ENCODE measurements at regions not wholly inside any gene's neighbourhood (a gene's known extent, or its start where the extent isn't known, plus 50 kb on each side); places are given as distances from the start of the nearest gene placed in this dataset.

- no peaks in the 10 kb centered on the region for H3K4me1 ChIP-seq (ENCODE audit: control insufficient read depth, extremely low read depth, insufficient read depth, low read length)
- dilution Hi-C loops (cut with MboI; ENCODE audit: extremely low pct_ligation_motif_present, low sequenced_read_pairs) = no loop called here
- no peak overlapping the region for H3K4me3 ChIP-seq (replicated peaks in 1 of 3; ENCODE audit: insufficient read depth in 1 of 3, low read depth in 1 of 3, low read length in 3 of 3)
- no peak overlapping the region for H3K4me2 ChIP-seq (ENCODE audit: insufficient read depth, low read length)
- no peaks in the 10 kb centered on the region for H3K27me3 ChIP-seq (ENCODE audit: control insufficient read depth in 2 of 2, insufficient read depth in 2 of 2, low read length in 2 of 2)
- H3K9ac ChIP-seq (replicated peaks; ENCODE audit: extremely low read depth, insufficient read depth, low read length) = no peak overlapping the region
- no peaks in the 10 kb centered on the region for H3K9me1 ChIP-seq (replicated peaks; ENCODE audit: control insufficient read depth, extremely low read depth, insufficient read depth, low read length)
- H3K9me3 ChIP-seq (replicated peaks; ENCODE audit: control insufficient read depth, insufficient read depth, low read length) = no peaks in the 10 kb centered on the region
- no peaks in the 10 kb centered on the region for H4K20me1 ChIP-seq (replicated peaks; ENCODE audit: control insufficient read depth, extremely low read depth, insufficient read depth, low read length)
- no peaks in the 10 kb centered on the region for H3K36me3 ChIP-seq (ENCODE audit: control insufficient read depth in 2 of 2, extremely low read depth in 1 of 2, insufficient read depth in 2 of 2, low read length in 2 of 2)
- BruUV-seq (replicated peaks) = no TSS peak
- intact Hi-C loops (cut with micrococcal nuclease) = no loop called here
- DNase-seq (ENCODE audit: low read depth, low spot score) (no peak), FAIRE-seq (no peak)
- H3K79me2 ChIP-seq (ENCODE audit: control insufficient read depth, insufficient read depth, low read length) = no peaks in the 10 kb centered on the region
- no peak overlapping the region for H2AFZ ChIP-seq (ENCODE audit: low read depth, low read length)
- POLR2A ChIA-PET = no interaction called here
- no peak overlapping the region for H3K27ac ChIP-seq (ENCODE audit: insufficient read depth, low read depth, low read length)
- CTCF ChIA-PET = interaction anchor here (0.7 to 1.4 kb wide), 2 partner anchors 19 to 93 kb away, joined by 3 to 4 read pairs; no protein-coding TSS in a partner anchor
- TF ChIP-seq EZH2 (IDR thresholded peaks at IDR 0.05; ENCODE audit: borderline replicate concordance, low read depth, low read length, severe bottlenecking) (no peak), FOS (IDR thresholded peaks at IDR 0.05; ENCODE audit: borderline replicate concordance, insufficient read depth, low read length) (no peak), JUN (IDR thresholded peaks at IDR 0.05; ENCODE audit: borderline replicate concordance, insufficient read depth, insufficient read length, low read depth) (no peak), POLR2A (IDR thresholded peaks at IDR 0.05; ENCODE audit: low read depth, low read length) (no peak), MAX (IDR thresholded peaks at IDR 0.05; ENCODE audit: insufficient read depth, insufficient read length) (no peak), MYC (IDR thresholded peaks at IDR 0.05; ENCODE audit: low read depth, low read length) (no peak), CTCF (IDR thresholded peaks at IDR 0.05; ENCODE audit: extremely low read depth in 1 of 2, insufficient read depth in 1 of 2, low read depth in 1 of 2, low read length in 2 of 2) (no peak), POLR2AphosphoS5 (IDR thresholded peaks at IDR 0.05; ENCODE audit: insufficient read depth, low read depth, low read length) (no peak), GATA2 (IDR thresholded peaks at IDR 0.05; ENCODE audit: insufficient read depth, insufficient read length, low read depth, low read length) (no peak)
Observed at GRCh38 chr15:39153058-39153714, 427.7 kb upstream of the THBS1 start.

Data from endothelial cell of umbilical vein (primary cell).